HG02763 (cell line): ENCODE measurements at regions not wholly inside any gene's neighbourhood (a gene's known extent, or its start where the extent isn't known, plus 50 kb on each side); places are given as distances from the start of the nearest gene placed in this dataset.

Source experiments
- ATAC-seq: cut with Tn5 transposase; IDR thresholded peaks from one replicate; pipeline ENCODE4 v1.9.1; 2021; ENCODE audit warnings: mild to moderate bottlenecking, moderate library complexity; ENCODE audit not compliant: unreplicated experiment

GRCh38 chr5:124341066-124341858, 405.2 kb downstream of the ZNF608 start:
- no peak for ATAC-seq

GRCh38 chr5:124337996-124338395, 408.4 kb downstream of the ZNF608 start:
- ATAC-seq, result no peak

- no peak for ATAC-seq
Observed at GRCh38 chr5:124333298-124333979, 413.0 kb downstream of the ZNF608 start.

GRCh38 chr5:124332273-124332672, 414.2 kb downstream of the ZNF608 start:
- ATAC-seq, result no peak

GRCh38 chr5:124330595-124331220, 415.7 kb downstream of the ZNF608 start:
- ATAC-seq, result no peak

GRCh38 chr5:124328201-124328600, 418.2 kb downstream of the ZNF608 start:
- ATAC-seq, result no peak

GRCh38 chr5:124318661-124319060, 427.8 kb downstream of the ZNF608 start:
- no peak for ATAC-seq

- no peak for ATAC-seq
Observed at GRCh38 chr5:124317451-124317850, 429.0 kb downstream of the ZNF608 start.

GRCh38 chr5:124315741-124316415, 430.6 kb downstream of the ZNF608 start:
- ATAC-seq, result no peak

GRCh38 chr5:124310453-124310852, 436.0 kb downstream of the ZNF608 start:
- ATAC-seq, result no peak

GRCh38 chr5:124309241-124309980, 437.0 kb downstream of the ZNF608 start:
- no peak for ATAC-seq

- ATAC-seq, result no peak
Observed at GRCh38 chr5:124303366-124303765, 443.1 kb downstream of the ZNF608 start.

- ATAC-seq, result no peak
Observed at GRCh38 chr5:124302533-124302932, 443.9 kb downstream of the ZNF608 start.

- ATAC-seq, result no peak
Observed at GRCh38 chr5:124301850-124302249, 444.6 kb downstream of the ZNF608 start.

- ATAC-seq, result no peak
Observed at GRCh38 chr5:124300815-124301621, 445.4 kb downstream of the ZNF608 start.

GRCh38 chr5:124297826-124298225, 448.6 kb downstream of the ZNF608 start:
- ATAC-seq, result no peak

- no peak for ATAC-seq
Observed at GRCh38 chr5:124292322-124292855, 454.1 kb downstream of the ZNF608 start.

GRCh38 chr5:124289641-124290311, 456.7 kb downstream of the ZNF608 start:
- no peak for ATAC-seq

GRCh38 chr5:124289130-124289529, 457.3 kb downstream of the ZNF608 start:
- no peak for ATAC-seq
